Germinal center (tissue), 1 donor: ENCODE measurements at regions not wholly inside any gene's neighbourhood (a gene's known extent, or its start where the extent isn't known, plus 50 kb on each side); places are given as distances from the start of the nearest gene placed in this dataset.
"Not testable (repeated sequence)": the region's sequence is repeated elsewhere in the genome, so short reads cannot be mapped to it uniquely, and the experiment has no call there.

Experiments
- DNase-seq: peaks from one replicate; pipeline ENCODE4 v3.0.0; 2012; ENCODE audit warnings: mixed read lengths, low spot score

- no peak for DNase-seq
These were observed 500.8 kb downstream of the NPIPA7 start for GRCh38 chr16:16879567-16880251.

GRCh38 chr16:16881814-16882213 is 502.9 kb downstream of the NPIPA7 start:
- DNase-seq, result no peak

GRCh38 chr16:16882766-16883165 is 503.8 kb downstream of the NPIPA7 start:
- no peak for DNase-seq

GRCh38 chr16:16884451-16884850 is 505.5 kb downstream of the NPIPA7 start:
- DNase-seq, result no peak

- DNase-seq, result no peak
These were observed 508.3 kb downstream of the NPIPA7 start for GRCh38 chr16:16887193-16887592.

- no peak for DNase-seq
These were observed 512.0 kb downstream of the NPIPA7 start for GRCh38 chr16:16890964-16891363.

- no peak for DNase-seq
These were observed 525.7 kb downstream of the NPIPA7 start for GRCh38 chr16:16904601-16905000.

- no peak for DNase-seq
These were observed 526.9 kb downstream of the NPIPA7 start for GRCh38 chr16:16905850-16906249.

- no peak for DNase-seq
These were observed 528.1 kb downstream of the NPIPA7 start for GRCh38 chr16:16907089-16907488.

- DNase-seq, result no peak
These were observed 529.1 kb downstream of the NPIPA7 start for GRCh38 chr16:16908077-16908476.

- no peak for DNase-seq
These were observed 530.2 kb downstream of the NPIPA7 start for GRCh38 chr16:16909126-16909525.

GRCh38 chr16:16910666-16911065 is 531.7 kb downstream of the NPIPA7 start:
- no peak for DNase-seq

GRCh38 chr16:16915771-16916170 is 536.8 kb downstream of the NPIPA7 start:
- DNase-seq, result no peak

GRCh38 chr16:16917191-16917785 is 538.3 kb downstream of the NPIPA7 start:
- DNase-seq, result no peak

- DNase-seq, result no peak
These were observed 544.5 kb downstream of the NPIPA7 start for GRCh38 chr16:16923479-16923878.

GRCh38 chr16:16924613-16925012 is 545.7 kb downstream of the NPIPA7 start:
- DNase-seq, result no peak

GRCh38 chr16:16925432-16925831 is 545.3 kb downstream of the XYLT1 start:
- no peak for DNase-seq

- no peak for DNase-seq
These were observed 542.1 kb downstream of the XYLT1 start for GRCh38 chr16:16928532-16929109.

GRCh38 chr16:16930309-16931000 is 540.3 kb downstream of the XYLT1 start:
- no peak for DNase-seq

GRCh38 chr16:16933861-16934260 is 536.9 kb downstream of the XYLT1 start:
- no peak for DNase-seq

- no peak for DNase-seq
These were observed 536.1 kb downstream of the XYLT1 start for GRCh38 chr16:16934660-16935059.

- not testable (repeated sequence) for DNase-seq
These were observed 534.9 kb downstream of the XYLT1 start for GRCh38 chr16:16935909-16936308.

- DNase-seq, result no peak
These were observed 533.2 kb downstream of the XYLT1 start for GRCh38 chr16:16937576-16937975.
